ENCODE measurements at regions not wholly inside any gene's neighbourhood (a gene's known extent, or its start where the extent isn't known, plus 50 kb on each side); places are given as distances from the start of the nearest gene placed in this dataset.

- TF ChIP-seq CTCF (IDR thresholded peaks at IDR 0.05): no peak
- TF ChIP-seq POLR2A (IDR thresholded peaks at IDR 0.05): no peak
These were observed 1116.2 kb downstream of the SORCS3 start for GRCh38 chr10:105757302-105757701.

Measured in right lobe of liver (tissue), 4 donors.